ENCODE measurements at regions not wholly inside any gene's neighbourhood (a gene's known extent, or its start where the extent isn't known, plus 50 kb on each side); places are given as distances from the start of the nearest gene placed in this dataset.

DNA sequence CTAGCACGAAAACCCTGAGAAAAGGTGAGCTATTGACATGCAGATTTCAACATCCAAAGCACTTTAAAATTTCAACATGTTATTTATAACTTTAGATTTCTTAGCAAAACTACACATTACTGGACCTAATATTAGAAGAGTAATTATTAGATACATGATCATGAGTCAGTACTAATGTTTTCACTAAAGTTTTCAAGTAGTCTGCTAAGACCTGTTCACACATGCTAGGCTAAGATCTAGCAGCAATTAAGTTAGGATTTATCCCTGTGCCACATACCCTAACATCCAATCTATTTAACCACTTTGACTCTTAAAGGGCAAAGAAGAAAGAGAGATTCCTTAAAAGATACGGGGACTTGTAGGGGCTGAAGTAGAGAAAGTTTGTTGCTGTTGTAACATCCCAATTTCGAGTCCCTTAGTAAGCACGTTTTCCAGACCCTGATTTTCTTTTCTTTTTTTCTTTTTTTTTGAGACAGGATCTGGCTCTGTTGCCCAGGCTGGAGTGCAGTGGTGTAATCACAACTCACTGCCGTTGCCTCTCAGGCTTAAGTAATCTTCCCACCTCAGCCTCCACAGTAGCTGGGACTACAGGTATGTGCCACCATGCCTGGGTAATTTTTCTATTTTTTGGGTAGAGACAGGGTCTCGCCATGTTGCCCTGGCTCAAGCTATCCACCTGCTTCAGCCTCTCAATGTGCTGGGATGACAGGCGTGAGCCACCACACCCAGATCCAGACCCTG, 102.5 kb upstream of the ATF7IP start:
- TF ChIP-seq CTCF (conservative IDR thresholded peaks at IDR 0.05; ENCODE audit: low read depth, low read length): no peak
- no peak for DNase-seq (ENCODE audit: low read depth)
- no peak overlapping the region for H3K4me3 ChIP-seq (ENCODE audit: low read depth, low read length)

- DNase-seq (ENCODE audit: low read depth): no peak
- H3K4me3 ChIP-seq (ENCODE audit: low read depth, low read length): no peak overlapping the region
- no peak for TF ChIP-seq CTCF (conservative IDR thresholded peaks at IDR 0.05; ENCODE audit: low read depth, low read length)
Measured at GRCh38 chr12:14263742-14264141, 101.7 kb upstream of the ATF7IP start.

DNA sequence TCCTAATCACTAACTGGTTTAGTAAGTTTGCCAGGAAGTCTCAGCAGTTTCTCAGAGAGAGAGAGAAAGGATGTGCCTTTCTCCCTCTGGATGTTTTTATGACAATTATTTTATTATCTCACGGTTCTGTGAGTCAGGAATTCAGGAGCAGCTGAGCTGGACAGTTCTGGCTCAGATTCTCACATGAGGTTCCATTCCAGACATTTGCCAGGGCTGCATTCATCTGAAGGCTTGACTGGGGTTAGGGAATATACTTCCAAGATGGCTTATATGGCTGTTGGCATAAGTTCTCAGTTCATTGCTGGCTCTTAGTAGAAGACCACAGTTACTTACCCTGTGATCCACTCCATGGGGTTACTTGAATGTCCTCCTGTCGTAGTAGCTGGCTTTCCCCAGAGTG, 101.2 kb upstream of the ATF7IP start:
- no peak for TF ChIP-seq CTCF (conservative IDR thresholded peaks at IDR 0.05; ENCODE audit: low read depth, low read length)
- no peak overlapping the region for H3K4me3 ChIP-seq (ENCODE audit: low read depth, low read length)
- no peak for DNase-seq (ENCODE audit: low read depth)

DNA sequence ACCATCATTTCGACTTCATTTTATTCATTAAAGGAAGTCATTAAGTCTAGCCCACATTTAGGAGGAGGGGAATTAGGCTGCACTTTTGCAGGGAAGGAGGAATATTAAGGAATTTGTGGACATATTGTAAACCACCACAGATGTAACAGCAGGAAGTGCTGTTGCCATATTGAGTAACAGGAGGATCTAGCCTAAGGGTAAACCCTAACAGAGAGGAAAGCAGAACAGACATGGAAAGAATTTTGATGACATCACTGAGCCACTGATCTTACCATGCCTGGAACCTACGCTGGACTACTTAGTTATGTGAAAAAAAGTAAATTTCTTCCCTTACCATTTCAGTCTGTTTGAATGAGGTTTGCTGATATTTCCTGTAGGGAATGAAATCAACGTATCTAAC, 100.7 kb upstream of the ATF7IP start:
- peak; percentile 44 for DNase-seq (ENCODE audit: low read depth)

GRCh38 chr12:14268120-14268515, 97.4 kb upstream of the ATF7IP start:
- DNase-seq (ENCODE audit: low read depth): no peak
- no peak overlapping the region for H3K4me3 ChIP-seq (ENCODE audit: low read depth, low read length)
- no peak for TF ChIP-seq CTCF (conservative IDR thresholded peaks at IDR 0.05; ENCODE audit: low read depth, low read length)

More for the DNA sequence above, 100.7 kb upstream of the ATF7IP start:
- no peak for TF ChIP-seq CTCF (conservative IDR thresholded peaks at IDR 0.05; ENCODE audit: low read depth, low read length)
- no peak overlapping the region for H3K4me3 ChIP-seq (ENCODE audit: low read depth, low read length)

DNA sequence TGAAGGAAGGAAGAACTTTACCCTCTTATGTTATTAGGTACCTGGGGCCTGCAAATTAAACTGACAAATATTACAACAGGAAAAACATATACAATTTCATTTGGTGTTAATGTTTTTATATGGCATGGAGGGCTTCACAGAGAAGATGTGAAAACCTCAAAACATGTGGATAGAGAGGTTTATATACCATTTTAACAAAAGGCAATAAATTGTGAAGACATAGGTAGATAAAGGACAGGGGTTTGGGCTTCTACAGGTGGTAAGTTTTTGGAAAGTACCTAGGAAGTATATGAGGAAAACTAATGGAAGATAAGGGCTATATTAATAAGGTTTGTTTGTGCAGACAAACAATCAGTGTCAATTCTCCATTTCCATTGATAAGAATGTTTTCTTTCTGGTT, 95.1 kb upstream of the ATF7IP start:
- no peak for DNase-seq (ENCODE audit: low read depth)
- no peak overlapping the region for H3K4me3 ChIP-seq (ENCODE audit: low read depth, low read length)
- no peak for TF ChIP-seq CTCF (conservative IDR thresholded peaks at IDR 0.05; ENCODE audit: low read depth, low read length)
